Activated B cell treated with CpG ODN at 0.5 μM for 24 hours (primary cell): ENCODE measurements at regions not wholly inside any gene's neighbourhood (a gene's known extent, or its start where the extent isn't known, plus 50 kb on each side); places are given as distances from the start of the nearest gene placed in this dataset.

Experiments used
- ATAC-seq: fragments of 200-7000 bp; cut with Tn5 transposase; one replicate; pipeline ENCODE4 v1.10.0; 2021; ENCODE audit warnings: low read depth, mild to moderate bottlenecking, moderate library complexity
- CTCF ChIA-PET: fragments of 350-600 bp; sonication (Branson Sonifier 250); formaldehyde crosslinking; loops from one replicate; lab custom pipeline; 2021; ENCODE audit warnings: antibody characterized with exemption; lab: Charles Lee
- POLR2A ChIA-PET: fragments of 350-600 bp; sonication (Branson Sonifier 250); formaldehyde crosslinking; loops from one replicate; lab custom pipeline; 2021; ENCODE audit warnings: antibody characterized with exemption; lab: Charles Lee
- DNase-seq: peaks from one replicate; pipeline ENCODE4 v3.0.0; 2022
- H3K27ac Mint-ChIP-seq: one replicate; pipeline ENCODE4 v1.8.0; 2020; ENCODE audit warnings: mixed read lengths
- H3K27me3 Mint-ChIP-seq: one replicate; pipeline ENCODE4 v1.8.0; 2021; ENCODE audit warnings: mixed read lengths
- H3K36me3 Mint-ChIP-seq: one replicate; pipeline ENCODE4 v1.8.0; 2021; ENCODE audit warnings: low read depth, mixed read lengths
- H3K4me1 Mint-ChIP-seq: one replicate; pipeline ENCODE4 v1.8.0; 2021; ENCODE audit warnings: mixed read lengths
- H3K4me3 Mint-ChIP-seq: one replicate; pipeline ENCODE4 v1.8.0; 2020; ENCODE audit warnings: mild to moderate bottlenecking, mixed read lengths
- H3K9me3 Mint-ChIP-seq: one replicate; pipeline ENCODE4 v1.8.0; 2020; ENCODE audit warnings: mixed read lengths
- intact Hi-C: fragments of 100-400 bp; cut with micrococcal nuclease; formaldehyde crosslinking; loops from one replicate; pipeline ENCODE4 v1.15.1; 2024
- TF ChIP-seq, protein P1 (sequence below): fragments of 200-600 bp; IDR thresholded peaks from one replicate; pipeline ENCODE4 v1.8.0; 2022; ENCODE audit warnings: antibody characterized with exemption, mild to moderate bottlenecking

DNA sequence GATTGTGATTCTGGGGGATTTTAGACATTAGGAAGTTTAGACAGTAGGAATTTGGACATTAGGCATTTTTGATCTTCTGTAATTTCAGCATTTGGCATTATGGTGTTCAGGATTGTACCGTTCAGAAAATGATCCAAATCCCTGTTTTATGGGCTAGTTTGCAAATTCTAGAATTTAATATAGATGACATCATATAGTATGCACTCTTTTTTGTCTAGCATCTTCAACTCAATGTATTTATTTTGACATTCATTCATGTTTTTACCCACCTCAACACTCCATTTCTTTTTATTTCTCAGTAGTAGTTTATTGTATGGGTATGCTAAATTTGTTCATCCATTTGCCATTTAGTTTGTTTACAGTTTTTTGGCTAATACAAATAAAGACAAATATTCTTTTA is 105.3 kb upstream of the ZPLD1 start:
- intact Hi-C loops, result no loop called here
- DNase-seq (no peak), ATAC-seq (no peak)
- Mint-ChIP-seq H3K4me1 (no peaks in the 10 kb centered on the region), H3K27me3 (no peaks in the 10 kb centered on the region), H3K27ac (no peak overlapping the region), H3K36me3 (no peaks in the 10 kb centered on the region), H3K4me3 (no peak overlapping the region), H3K9me3 (no peaks in the 10 kb centered on the region)
- ChIA-PET CTCF (no interaction called here), POLR2A (no interaction called here)
- TF ChIP-seq, protein P1, sequence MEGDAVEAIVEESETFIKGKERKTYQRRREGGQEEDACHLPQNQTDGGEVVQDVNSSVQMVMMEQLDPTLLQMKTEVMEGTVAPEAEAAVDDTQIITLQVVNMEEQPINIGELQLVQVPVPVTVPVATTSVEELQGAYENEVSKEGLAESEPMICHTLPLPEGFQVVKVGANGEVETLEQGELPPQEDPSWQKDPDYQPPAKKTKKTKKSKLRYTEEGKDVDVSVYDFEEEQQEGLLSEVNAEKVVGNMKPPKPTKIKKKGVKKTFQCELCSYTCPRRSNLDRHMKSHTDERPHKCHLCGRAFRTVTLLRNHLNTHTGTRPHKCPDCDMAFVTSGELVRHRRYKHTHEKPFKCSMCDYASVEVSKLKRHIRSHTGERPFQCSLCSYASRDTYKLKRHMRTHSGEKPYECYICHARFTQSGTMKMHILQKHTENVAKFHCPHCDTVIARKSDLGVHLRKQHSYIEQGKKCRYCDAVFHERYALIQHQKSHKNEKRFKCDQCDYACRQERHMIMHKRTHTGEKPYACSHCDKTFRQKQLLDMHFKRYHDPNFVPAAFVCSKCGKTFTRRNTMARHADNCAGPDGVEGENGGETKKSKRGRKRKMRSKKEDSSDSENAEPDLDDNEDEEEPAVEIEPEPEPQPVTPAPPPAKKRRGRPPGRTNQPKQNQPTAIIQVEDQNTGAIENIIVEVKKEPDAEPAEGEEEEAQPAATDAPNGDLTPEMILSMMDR, result no peak

DNA sequence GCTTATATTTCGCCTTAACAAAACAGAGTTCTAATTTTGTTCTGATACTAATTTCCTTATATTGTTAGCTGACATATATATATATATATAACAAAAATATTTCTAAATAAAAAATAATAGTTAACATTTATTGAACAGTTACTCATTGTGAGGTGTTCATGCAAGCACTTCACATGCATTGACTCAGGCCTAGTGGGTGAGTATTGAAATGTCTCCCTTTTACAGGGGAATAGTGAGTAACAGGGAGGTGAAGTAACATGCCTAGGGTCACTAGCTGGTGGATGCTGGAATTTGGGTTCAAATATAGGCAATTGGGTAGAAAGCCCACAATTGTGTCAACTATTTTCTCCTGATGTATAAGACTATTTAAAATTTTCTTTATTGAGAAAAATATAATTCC is 102.6 kb upstream of the ZPLD1 start:
- H3K4me3 Mint-ChIP-seq, result no peak overlapping the region
- ChIA-PET CTCF (no interaction called here), POLR2A (no interaction called here)
- ATAC-seq, result no peak
- no peaks in the 10 kb centered on the region for H3K27me3 Mint-ChIP-seq
- DNase-seq, result no peak
- TF ChIP-seq, protein P1, result no peak
- H3K4me1 Mint-ChIP-seq, result no peaks in the 10 kb centered on the region
- no peak overlapping the region for H3K27ac Mint-ChIP-seq
- H3K36me3 Mint-ChIP-seq, result no peaks in the 10 kb centered on the region
- H3K9me3 Mint-ChIP-seq, result no peaks in the 10 kb centered on the region
- intact Hi-C loops, result no loop called here

DNA sequence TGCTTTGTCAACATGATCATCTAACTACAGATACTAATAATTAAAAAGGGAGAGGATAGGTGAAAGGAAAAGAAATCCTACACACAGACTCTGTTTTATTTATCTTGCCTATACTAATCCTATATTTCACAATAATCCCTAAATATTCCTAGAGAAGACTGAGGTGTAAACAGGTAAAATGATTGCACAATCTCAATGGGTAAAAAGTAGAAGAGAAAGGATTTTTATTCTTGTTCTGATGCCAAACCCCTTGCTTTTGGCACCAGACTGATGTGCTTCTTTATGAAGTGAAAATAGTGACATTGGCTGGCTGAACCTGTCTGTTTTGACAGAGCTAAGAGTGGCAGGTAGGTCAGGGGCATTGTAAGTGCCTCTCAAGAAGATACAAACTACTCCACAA is 101.9 kb upstream of the ZPLD1 start:
- ChIA-PET CTCF (no interaction called here), POLR2A (no interaction called here)
- Mint-ChIP-seq H3K4me3 (no peak overlapping the region), H3K9me3 (no peaks in the 10 kb centered on the region), H3K27ac (no peak overlapping the region), H3K36me3 (no peaks in the 10 kb centered on the region), H3K4me1 (no peaks in the 10 kb centered on the region), H3K27me3 (no peaks in the 10 kb centered on the region)
- intact Hi-C loops, result no loop called here
- DNase-seq (no peak), ATAC-seq (no peak)
- TF ChIP-seq, protein P1, result no peak

DNA sequence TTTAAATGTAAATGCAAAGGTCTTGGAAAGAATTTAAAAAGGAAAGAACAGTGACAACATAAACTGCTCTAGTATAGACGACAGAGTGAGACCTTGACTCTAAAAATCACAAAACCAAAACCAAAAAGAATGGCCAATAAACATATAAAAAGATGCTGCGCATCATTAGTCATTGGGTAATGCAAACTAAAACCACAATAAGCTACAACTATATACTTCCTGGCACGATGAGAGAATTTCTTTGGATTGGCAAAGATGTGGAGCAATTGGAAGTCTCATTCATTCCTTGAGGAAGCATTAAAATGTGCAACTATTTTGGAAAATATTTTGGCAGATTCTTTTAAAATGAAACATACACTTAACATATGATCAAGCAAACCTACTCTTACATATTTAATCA is 98.7 kb upstream of the ZPLD1 start:
- CTCF ChIA-PET, result no interaction called here
- Mint-ChIP-seq H3K4me3 (no peak overlapping the region), H3K4me1 (no peaks in the 10 kb centered on the region), H3K9me3 (no peaks in the 10 kb centered on the region), H3K36me3 (no peaks in the 10 kb centered on the region), H3K27me3 (no peaks in the 10 kb centered on the region), H3K27ac (no peak overlapping the region)
- DNase-seq (no peak), ATAC-seq (no peak)
- POLR2A ChIA-PET, result no interaction called here
- TF ChIP-seq, protein P1, result no peak
- intact Hi-C loops, result no loop called here

DNA sequence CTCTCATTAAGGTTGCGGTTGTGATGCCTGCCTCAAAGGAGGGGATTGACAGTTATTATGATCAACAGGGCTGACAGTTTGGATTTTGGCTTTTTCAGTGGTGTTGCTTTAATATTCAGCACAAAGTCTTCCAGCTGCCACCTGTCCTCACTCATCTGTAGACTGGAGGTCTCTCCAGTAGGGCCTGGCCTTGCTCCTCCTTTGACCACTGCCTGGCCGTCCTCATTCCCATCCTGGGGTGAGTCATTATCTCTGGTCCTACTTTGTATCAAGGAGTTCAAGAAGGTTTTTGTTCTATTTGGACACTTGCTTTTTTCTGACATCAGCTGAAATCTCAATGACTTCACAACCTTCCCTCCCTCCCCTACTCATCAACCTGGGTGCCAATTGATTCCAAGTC is 95.1 kb upstream of the ZPLD1 start:
- Mint-ChIP-seq H3K27me3 (peaks cover 2% of the 10 kb centered on the region), H3K9me3 (no peaks in the 10 kb centered on the region), H3K36me3 (no peaks in the 10 kb centered on the region), H3K4me3 (no peak overlapping the region), H3K4me1 (no peaks in the 10 kb centered on the region), H3K27ac (no peak overlapping the region)
- POLR2A ChIA-PET, result no interaction called here
- DNase-seq (no peak), ATAC-seq (no peak)
- TF ChIP-seq, protein P1, result no peak
- CTCF ChIA-PET, result no interaction called here
- intact Hi-C loops, result no loop called here
